ENCODE measurements at regions not wholly inside any gene's neighbourhood (a gene's known extent, or its start where the extent isn't known, plus 50 kb on each side); places are given as distances from the start of the nearest gene placed in this dataset.

- DNase-seq (ENCODE audit: low spot score): no peak
Measured at GRCh38 chr13:111640476-111640875, 320.0 kb downstream of the TEX29 start.

GRCh38 chr13:111642156-111642767, 321.8 kb downstream of the TEX29 start:
- no peak for DNase-seq (ENCODE audit: low spot score)

GRCh38 chr13:111644750-111645149, 324.3 kb downstream of the TEX29 start:
- DNase-seq (ENCODE audit: low spot score): no peak

GRCh38 chr13:111645198-111645597, 324.8 kb downstream of the TEX29 start:
- DNase-seq (ENCODE audit: low spot score): no peak

- DNase-seq (ENCODE audit: low spot score): no peak
Measured at GRCh38 chr13:111645598-111646455, 325.4 kb downstream of the TEX29 start.

- no peak for DNase-seq (ENCODE audit: low spot score)
Measured at GRCh38 chr13:111646456-111646855, 326.0 kb downstream of the TEX29 start.

- no peak for DNase-seq (ENCODE audit: low spot score)
Measured at GRCh38 chr13:111648885-111649284, 328.4 kb downstream of the TEX29 start.

- DNase-seq (ENCODE audit: low spot score): no peak
Measured at GRCh38 chr13:111650626-111651025, 330.2 kb downstream of the TEX29 start.

GRCh38 chr13:111652676-111653075, 332.2 kb downstream of the TEX29 start:
- DNase-seq (ENCODE audit: low spot score): no peak

GRCh38 chr13:111654531-111654930, 334.1 kb downstream of the TEX29 start:
- DNase-seq (ENCODE audit: low spot score): no peak

- no peak for DNase-seq (ENCODE audit: low spot score)
Measured at GRCh38 chr13:111656439-111656838, 336.0 kb downstream of the TEX29 start.

- no peak for DNase-seq (ENCODE audit: low spot score)
Measured at GRCh38 chr13:111657013-111657412, 336.6 kb downstream of the TEX29 start.

- no peak for DNase-seq (ENCODE audit: low spot score)
Measured at GRCh38 chr13:111658145-111659100, 338.0 kb downstream of the TEX29 start.

GRCh38 chr13:111659219-111659775, 338.9 kb downstream of the TEX29 start:
- DNase-seq (ENCODE audit: low spot score): no peak

- DNase-seq (ENCODE audit: low spot score): no peak
Measured at GRCh38 chr13:111659842-111660241, 339.4 kb downstream of the TEX29 start.

GRCh38 chr13:111661052-111661451, 340.6 kb downstream of the TEX29 start:
- DNase-seq (ENCODE audit: low spot score): no peak

GRCh38 chr13:111661776-111662175, 341.3 kb downstream of the TEX29 start:
- DNase-seq (ENCODE audit: low spot score): no peak

- DNase-seq (ENCODE audit: low spot score): no peak
Measured at GRCh38 chr13:111662451-111662850, 342.0 kb downstream of the TEX29 start.

GRCh38 chr13:111662895-111663294, 342.5 kb downstream of the TEX29 start:
- DNase-seq (ENCODE audit: low spot score): no peak

- DNase-seq (ENCODE audit: low spot score): no peak
Measured at GRCh38 chr13:111663505-111663904, 343.1 kb downstream of the TEX29 start.

GRCh38 chr13:111663953-111664421, 343.5 kb downstream of the TEX29 start:
- no peak for DNase-seq (ENCODE audit: low spot score)

- DNase-seq (ENCODE audit: low spot score): no peak
Measured at GRCh38 chr13:111664696-111665095, 344.3 kb downstream of the TEX29 start.
